T-cell (primary cell): ENCODE measurements at regions not wholly inside any gene's neighbourhood (a gene's known extent, or its start where the extent isn't known, plus 50 kb on each side); places are given as distances from the start of the nearest gene placed in this dataset.

Experiments used
- ATAC-seq, 4 experiments: fragments of 200-7000 bp in 3 of 4; fragments of 150-1000 bp in 1 of 4; cut with Tn5 transposase; replicated peaks in 1 of 4; 1 replicate in 3 of 4; 2 replicates in 1 of 4; pipeline ENCODE4 v1.10.0; 2021; ENCODE audit warnings: moderate library complexity in 3 of 4, mild to moderate bottlenecking in 2 of 4, moderate number of reproducible peaks in 1 of 4
- CTCF ChIA-PET, 2 donors: fragments of 300-600 bp; sonication (Branson Sonifier 250); formaldehyde crosslinking; loops; one replicate each; lab custom pipeline; 2022; ENCODE audit warnings: antibody characterized with exemption in 2 of 2; lab: Charles Lee
- POLR2A ChIA-PET, 2 donors: fragments of 300-600 bp; sonication (Branson Sonifier 250); formaldehyde crosslinking; loops; one replicate each; lab custom pipeline; 2022; ENCODE audit warnings: antibody characterized with exemption in 2 of 2; lab: Charles Lee
- DNase-seq, 35 experiments: peaks; one replicate each; pipeline versions ENCODE4 v3.0.0 to v3.0.0-alpha.2; 2013 to 2023
- H3K27ac ChIP-seq: one replicate; pipeline ENCODE4 v1.5.1; 2013; ENCODE audit warnings: low read length
- H3K27me3 ChIP-seq, 2 experiments: replicated peaks in 1 of 2; 1 replicate in 1 of 2; 2 replicates in 1 of 2; pipeline versions ENCODE4 v1.6.1 to v1.7.0; 2013; ENCODE audit warnings: low read length in 1 of 2, mixed read lengths in 1 of 2; ENCODE audit not compliant: control insufficient read depth in 2 of 2, insufficient read depth in 2 of 2; ENCODE audit errors: extremely low read depth in 1 of 2
- H3K36me3 ChIP-seq, 2 donors: 1 replicate in 1 of 2; 2 replicates in 1 of 2; pipeline versions ENCODE4 v1.6.1 to v1.7.0; 2013; ENCODE audit warnings: low read length in 1 of 2; ENCODE audit not compliant: control insufficient read depth in 2 of 2, insufficient read depth in 1 of 2; ENCODE audit errors: extremely low read depth in 1 of 2
- H3K4me1 ChIP-seq, 2 experiments: 1 replicate in 1 of 2; 2 replicates in 1 of 2; pipeline versions ENCODE4 v1.6.1 to v1.7.0; 2013; ENCODE audit warnings: low read length in 2 of 2, mixed read lengths in 1 of 2; ENCODE audit not compliant: insufficient read depth in 2 of 2, control insufficient read depth in 1 of 2; ENCODE audit errors: extremely low read depth in 1 of 2
- H3K4me3 ChIP-seq, 2 donors: 1 replicate in 1 of 2; 2 replicates in 1 of 2; pipeline versions ENCODE4 v1.5.1 to v1.7.0; 2013; ENCODE audit warnings: mild to moderate bottlenecking in 2 of 2, low read length in 1 of 2, moderate library complexity in 1 of 2; ENCODE audit not compliant: control insufficient read depth in 1 of 2; ENCODE audit errors: extremely low read depth in 1 of 2
- H3K9me3 ChIP-seq: 2 replicates; pipeline ENCODE4 v1.7.0; 2013
- H3K27ac Mint-ChIP-seq, 2 donors: one replicate each; pipeline ENCODE4 v1.8.0; 2020 to 2021; ENCODE audit warnings: mild to moderate bottlenecking in 2 of 2, mixed read lengths in 2 of 2
- H3K27me3 Mint-ChIP-seq, 2 donors: one replicate each; pipeline ENCODE4 v1.8.0; 2021 to 2022; ENCODE audit warnings: mixed read lengths in 2 of 2
- H3K36me3 Mint-ChIP-seq: one replicate; pipeline ENCODE4 v1.8.0; 2021; ENCODE audit warnings: mixed read lengths
- H3K4me1 Mint-ChIP-seq, 3 donors: one replicate each; pipeline ENCODE4 v1.8.0; 2020 to 2022; ENCODE audit warnings: mixed read lengths in 3 of 3, mild to moderate bottlenecking in 1 of 3
- H3K4me3 Mint-ChIP-seq, 3 donors: one replicate each; pipeline ENCODE4 v1.8.0; 2020 to 2022; ENCODE audit warnings: mild to moderate bottlenecking in 3 of 3, mixed read lengths in 3 of 3, moderate library complexity in 3 of 3
- H3K9me3 Mint-ChIP-seq, 3 donors: one replicate each; pipeline ENCODE4 v1.8.0; 2020 to 2022; ENCODE audit warnings: mixed read lengths in 3 of 3
- WGBS: methylation state at CpG from one replicate; pipeline ENCODE4 v1.1.5; 2013; ENCODE audit warnings: missing lambda C conversion rate; ENCODE audit not compliant: insufficient coverage; 5-methylcytosine and 5-hydroxymethylcytosine counted together

DNA sequence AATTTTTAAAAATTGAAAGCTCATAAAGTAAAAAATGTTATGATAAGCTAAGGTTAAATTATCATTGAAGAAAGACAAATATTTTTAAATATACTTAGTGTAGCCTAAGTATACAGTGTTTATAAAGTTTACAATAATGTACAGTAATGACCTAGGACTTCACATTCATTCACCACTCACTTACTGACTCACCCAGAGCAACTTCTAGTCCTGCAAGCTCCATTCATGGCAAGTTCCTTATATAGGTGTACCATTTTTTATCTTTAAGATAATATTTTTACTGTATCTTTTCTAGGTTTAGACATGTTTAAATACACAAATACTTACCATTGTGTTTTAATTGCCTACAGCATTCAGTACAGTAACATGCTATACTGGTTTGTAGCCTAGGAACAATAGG is 112.3 kb upstream of the RADX start:
- Histone ChIP-seq H3K36me3 (no peaks in the 10 kb centered on the region), H3K4me1 (no peaks in the 10 kb centered on the region), H3K4me3 (no peak overlapping the region), H3K27ac (no peak overlapping the region), H3K27me3 (no peaks in the 10 kb centered on the region), H3K9me3 (no peaks in the 10 kb centered on the region)
- H3K4me3 Mint-ChIP-seq, result no peak overlapping the region
- no peak for DNase-seq
- no peak for ATAC-seq
- ChIA-PET CTCF (no interaction called here), POLR2A (no interaction called here)
- no peak overlapping the region for H3K27ac Mint-ChIP-seq
- peaks cover 0 to 27% of the 10 kb centered on the region in 2 donors for H3K27me3 Mint-ChIP-seq
- no peaks in the 10 kb centered on the region for H3K36me3 Mint-ChIP-seq
- peaks cover 9 to 23% (median 12%) of the 10 kb centered on the region in 3 donors for H3K4me1 Mint-ChIP-seq
- no peaks in the 10 kb centered on the region for H3K9me3 Mint-ChIP-seq

DNA sequence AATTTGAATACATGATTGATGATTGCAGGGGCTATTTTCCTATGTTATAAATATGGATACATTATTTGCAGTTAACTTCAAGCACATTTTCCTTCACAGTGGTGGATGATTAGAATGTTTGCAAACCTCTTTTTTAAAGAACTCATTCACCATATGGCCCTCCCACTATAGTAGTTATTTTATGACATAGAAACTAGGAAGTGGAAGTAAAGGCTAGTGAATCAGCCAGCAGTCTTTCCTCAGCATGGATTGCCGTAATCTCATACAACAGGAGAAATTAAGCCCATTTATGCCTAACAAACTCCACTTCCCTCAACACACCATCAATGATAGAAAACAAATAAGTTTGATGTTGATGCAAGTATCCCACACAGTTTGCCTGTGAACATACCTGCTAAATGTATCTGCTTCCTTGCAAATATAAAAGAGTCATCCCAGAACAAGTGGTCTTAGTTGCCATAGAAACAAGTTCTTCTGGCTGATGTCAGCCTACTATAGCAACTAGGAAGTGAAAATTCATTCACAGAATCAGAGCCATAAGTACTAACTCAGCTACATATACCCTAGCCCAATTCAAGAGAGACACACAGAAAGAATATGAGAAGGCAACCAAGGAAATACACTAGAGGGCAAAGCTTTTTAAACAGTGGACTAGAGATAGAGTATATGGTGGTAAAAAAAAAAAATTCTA is 100.9 kb upstream of the RADX start:
- CTCF ChIA-PET, result interaction anchor here in 1 of 2 donors (0.6 kb wide), 1 partner anchor 8 kb away, joined by 4 read pairs; no protein-coding TSS in a partner anchor
- Mint-ChIP-seq H3K4me1 (no peaks in the 10 kb centered on the region), H3K27me3 (peaks cover 0 to 16% of the 10 kb centered on the region in 2 donors), H3K27ac (no peak overlapping the region), H3K4me3 (no peak overlapping the region), H3K36me3 (no peaks in the 10 kb centered on the region), H3K9me3 (no peaks in the 10 kb centered on the region)
- ATAC-seq (no peak), DNase-seq (no peak)
- Histone ChIP-seq H3K36me3 (no peaks in the 10 kb centered on the region), H3K4me3 (no peak overlapping the region), H3K4me1 (no peaks in the 10 kb centered on the region), H3K9me3 (no peaks in the 10 kb centered on the region), H3K27me3 (no peaks in the 10 kb centered on the region), H3K27ac (no peak overlapping the region)
- no CpG with 5 or more reads among the region's 1 CpG for WGBS
- POLR2A ChIA-PET, result no interaction called here
